ENCODE measurements at regions not wholly inside any gene's neighbourhood (a gene's known extent, or its start where the extent isn't known, plus 50 kb on each side); places are given as distances from the start of the nearest gene placed in this dataset.

GRCh38 chr2:118643294-118643693 lies 204.2 kb downstream of the EN1 start:
- no peaks in the 10 kb centered on the region for H4K20me1 ChIP-seq (ENCODE audit: insufficient read depth)
- H3K9me3 ChIP-seq (ENCODE audit: low read length): no peaks in the 10 kb centered on the region
- no peak overlapping the region for H3K9ac ChIP-seq (ENCODE audit: low read length)
- no peak overlapping the region for H3K4me2 ChIP-seq (ENCODE audit: low read length)
- H3K36me3 ChIP-seq (ENCODE audit: insufficient read depth, low read length): no peaks in the 10 kb centered on the region
- no peaks in the 10 kb centered on the region for H3F3A ChIP-seq (ENCODE audit: insufficient read depth, low read length, poor library complexity, severe bottlenecking)
- H3K4me3 ChIP-seq (ENCODE audit: low read length): no peak overlapping the region
- no peak overlapping the region for H3K27ac ChIP-seq (ENCODE audit: low read length)
- H3K79me2 ChIP-seq (replicated peaks; ENCODE audit: insufficient read depth, low read length): no peaks in the 10 kb centered on the region
- no peak for TF ChIP-seq MXI1 (conservative IDR thresholded peaks at IDR 0.05; ENCODE audit: poor library complexity, severe bottlenecking)
- TF ChIP-seq SMC3 (conservative IDR thresholded peaks at IDR 0.05; ENCODE audit: poor library complexity): no peak
- TF ChIP-seq, protein P1, sequence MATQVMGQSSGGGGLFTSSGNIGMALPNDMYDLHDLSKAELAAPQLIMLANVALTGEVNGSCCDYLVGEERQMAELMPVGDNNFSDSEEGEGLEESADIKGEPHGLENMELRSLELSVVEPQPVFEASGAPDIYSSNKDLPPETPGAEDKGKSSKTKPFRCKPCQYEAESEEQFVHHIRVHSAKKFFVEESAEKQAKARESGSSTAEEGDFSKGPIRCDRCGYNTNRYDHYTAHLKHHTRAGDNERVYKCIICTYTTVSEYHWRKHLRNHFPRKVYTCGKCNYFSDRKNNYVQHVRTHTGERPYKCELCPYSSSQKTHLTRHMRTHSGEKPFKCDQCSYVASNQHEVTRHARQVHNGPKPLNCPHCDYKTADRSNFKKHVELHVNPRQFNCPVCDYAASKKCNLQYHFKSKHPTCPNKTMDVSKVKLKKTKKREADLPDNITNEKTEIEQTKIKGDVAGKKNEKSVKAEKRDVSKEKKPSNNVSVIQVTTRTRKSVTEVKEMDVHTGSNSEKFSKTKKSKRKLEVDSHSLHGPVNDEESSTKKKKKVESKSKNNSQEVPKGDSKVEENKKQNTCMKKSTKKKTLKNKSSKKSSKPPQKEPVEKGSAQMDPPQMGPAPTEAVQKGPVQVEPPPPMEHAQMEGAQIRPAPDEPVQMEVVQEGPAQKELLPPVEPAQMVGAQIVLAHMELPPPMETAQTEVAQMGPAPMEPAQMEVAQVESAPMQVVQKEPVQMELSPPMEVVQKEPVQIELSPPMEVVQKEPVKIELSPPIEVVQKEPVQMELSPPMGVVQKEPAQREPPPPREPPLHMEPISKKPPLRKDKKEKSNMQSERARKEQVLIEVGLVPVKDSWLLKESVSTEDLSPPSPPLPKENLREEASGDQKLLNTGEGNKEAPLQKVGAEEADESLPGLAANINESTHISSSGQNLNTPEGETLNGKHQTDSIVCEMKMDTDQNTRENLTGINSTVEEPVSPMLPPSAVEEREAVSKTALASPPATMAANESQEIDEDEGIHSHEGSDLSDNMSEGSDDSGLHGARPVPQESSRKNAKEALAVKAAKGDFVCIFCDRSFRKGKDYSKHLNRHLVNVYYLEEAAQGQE (IDR thresholded peaks at IDR 0.05; ENCODE audit: borderline replicate concordance): no peak
- TF ChIP-seq RAD21 (conservative IDR thresholded peaks at IDR 0.05): no peak
- TF ChIP-seq, protein P2, sequence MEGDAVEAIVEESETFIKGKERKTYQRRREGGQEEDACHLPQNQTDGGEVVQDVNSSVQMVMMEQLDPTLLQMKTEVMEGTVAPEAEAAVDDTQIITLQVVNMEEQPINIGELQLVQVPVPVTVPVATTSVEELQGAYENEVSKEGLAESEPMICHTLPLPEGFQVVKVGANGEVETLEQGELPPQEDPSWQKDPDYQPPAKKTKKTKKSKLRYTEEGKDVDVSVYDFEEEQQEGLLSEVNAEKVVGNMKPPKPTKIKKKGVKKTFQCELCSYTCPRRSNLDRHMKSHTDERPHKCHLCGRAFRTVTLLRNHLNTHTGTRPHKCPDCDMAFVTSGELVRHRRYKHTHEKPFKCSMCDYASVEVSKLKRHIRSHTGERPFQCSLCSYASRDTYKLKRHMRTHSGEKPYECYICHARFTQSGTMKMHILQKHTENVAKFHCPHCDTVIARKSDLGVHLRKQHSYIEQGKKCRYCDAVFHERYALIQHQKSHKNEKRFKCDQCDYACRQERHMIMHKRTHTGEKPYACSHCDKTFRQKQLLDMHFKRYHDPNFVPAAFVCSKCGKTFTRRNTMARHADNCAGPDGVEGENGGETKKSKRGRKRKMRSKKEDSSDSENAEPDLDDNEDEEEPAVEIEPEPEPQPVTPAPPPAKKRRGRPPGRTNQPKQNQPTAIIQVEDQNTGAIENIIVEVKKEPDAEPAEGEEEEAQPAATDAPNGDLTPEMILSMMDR (IDR thresholded peaks at IDR 0.05; ENCODE audit: poor library complexity, severe bottlenecking): no peak
- TF ChIP-seq EZH2 (IDR thresholded peaks at IDR 0.05; ENCODE audit: borderline replicate concordance, insufficient read depth, low read length, poor library complexity, severe bottlenecking): no peak
- no peak for TF ChIP-seq TAF1 (IDR thresholded peaks at IDR 0.05; ENCODE audit: low read depth)
- TF ChIP-seq POLR2AphosphoS5 (IDR thresholded peaks at IDR 0.05): no peak
- no peak for TF ChIP-seq EP300 (conservative IDR thresholded peaks at IDR 0.05; ENCODE audit: poor library complexity, severe bottlenecking)
- H3K9me2 ChIP-seq (ENCODE audit: insufficient read depth, low read length): no peaks in the 10 kb centered on the region
- no peak overlapping the region for H2AFZ ChIP-seq (ENCODE audit: low read depth, low read length)
- H3K27me3 ChIP-seq (ENCODE audit: insufficient read depth, low read depth, low read length): no peaks in the 10 kb centered on the region

- TF ChIP-seq TAF1 (IDR thresholded peaks at IDR 0.05; ENCODE audit: low read depth) (no peak), RAD21 (conservative IDR thresholded peaks at IDR 0.05) (no peak), SMC3 (conservative IDR thresholded peaks at IDR 0.05; ENCODE audit: poor library complexity) (no peak), EP300 (conservative IDR thresholded peaks at IDR 0.05; ENCODE audit: poor library complexity, severe bottlenecking) (no peak), POLR2AphosphoS5 (IDR thresholded peaks at IDR 0.05) (no peak), MXI1 (conservative IDR thresholded peaks at IDR 0.05; ENCODE audit: poor library complexity, severe bottlenecking) (no peak), EZH2 (IDR thresholded peaks at IDR 0.05; ENCODE audit: borderline replicate concordance, insufficient read depth, low read length, poor library complexity, severe bottlenecking) (no peak)
- TF ChIP-seq, protein P1 (IDR thresholded peaks at IDR 0.05; ENCODE audit: borderline replicate concordance): no peak
- TF ChIP-seq, protein P2 (IDR thresholded peaks at IDR 0.05; ENCODE audit: poor library complexity, severe bottlenecking): no peak
- Histone ChIP-seq H3F3A (ENCODE audit: insufficient read depth, low read length, poor library complexity, severe bottlenecking) (no peaks in the 10 kb centered on the region), H3K9me2 (ENCODE audit: insufficient read depth, low read length) (no peaks in the 10 kb centered on the region), H3K9me3 (ENCODE audit: low read length) (no peaks in the 10 kb centered on the region), H3K27me3 (ENCODE audit: insufficient read depth, low read depth, low read length) (no peaks in the 10 kb centered on the region), H3K9ac (ENCODE audit: low read length) (no peak overlapping the region), H2AFZ (ENCODE audit: low read depth, low read length) (no peak overlapping the region), H3K79me2 (replicated peaks; ENCODE audit: insufficient read depth, low read length) (no peaks in the 10 kb centered on the region), H4K20me1 (ENCODE audit: insufficient read depth) (no peaks in the 10 kb centered on the region), H3K27ac (ENCODE audit: low read length) (no peak overlapping the region), H3K36me3 (ENCODE audit: insufficient read depth, low read length) (no peaks in the 10 kb centered on the region), H3K4me2 (ENCODE audit: low read length) (no peak overlapping the region), H3K4me3 (ENCODE audit: low read length) (no peak overlapping the region)
Observed at GRCh38 chr2:118642501-118642900, 204.9 kb downstream of the EN1 start.
